ENCODE measurements at regions not wholly inside any gene's neighbourhood (a gene's known extent, or its start where the extent isn't known, plus 50 kb on each side); places are given as distances from the start of the nearest gene placed in this dataset.

- TF ChIP-seq CTCF (conservative IDR thresholded peaks at IDR 0.05 in 1 of 2, IDR thresholded peaks at IDR 0.05 in 1 of 2; ENCODE audit: extremely low read depth in 1 of 2, insufficient read depth in 1 of 2, low read depth in 1 of 2, low read length in 2 of 2) (no peak), EZH2 (IDR thresholded peaks at IDR 0.05; ENCODE audit: borderline replicate concordance, low read length) (no peak)
Observed at GRCh38 chr12:60568914-60569313, 973.1 kb downstream of the SLC16A7 start.

All from mammary epithelial cell (primary cell).